C4-2B (cell line): ENCODE measurements at regions not wholly inside any gene's neighbourhood (a gene's known extent, or its start where the extent isn't known, plus 50 kb on each side); places are given as distances from the start of the nearest gene placed in this dataset.

Experiments used
- H3K27ac ChIP-seq: fragments of 450-650 bp; 2 replicates; pipeline ENCODE4 v1.5.1; 2017
- CTCF ChIP-seq: fragments of 450-650 bp; conservative IDR thresholded peaks from 2 replicates; pipeline ENCODE4 v1.5.1; 2017; ENCODE audit warnings: mild to moderate bottlenecking
- ZFX ChIP-seq: fragments of 450-650 bp; IDR thresholded peaks from 2 replicates; pipeline ENCODE4 v1.6.1; 2017

GRCh38 chr2:107202962-107203591 is 317.1 kb upstream of the ST6GAL2 start:
- TF ChIP-seq ZFX (no peak), CTCF (no peak)
- H3K27ac ChIP-seq = no peak overlapping the region

GRCh38 chr2:107215401-107216350 is 329.7 kb upstream of the ST6GAL2 start:
- TF ChIP-seq CTCF (no peak), ZFX (no peak)
- H3K27ac ChIP-seq = no peak overlapping the region

GRCh38 chr2:107218208-107218607 is 332.2 kb upstream of the ST6GAL2 start:
- no peak overlapping the region for H3K27ac ChIP-seq

GRCh38 chr2:107222466-107222865 is 336.5 kb upstream of the ST6GAL2 start:
- no peak overlapping the region for H3K27ac ChIP-seq
- TF ChIP-seq ZFX (no peak), CTCF (no peak)

More at GRCh38 chr2:107218208-107218607, 332.2 kb upstream of the ST6GAL2 start:
- TF ChIP-seq CTCF (no peak), ZFX (no peak)

GRCh38 chr2:107235491-107236254 is 349.7 kb upstream of the ST6GAL2 start:
- H3K27ac ChIP-seq = no peak overlapping the region
- TF ChIP-seq ZFX (no peak), CTCF (no peak)

- TF ChIP-seq ZFX (no peak), CTCF (no peak)
- H3K27ac ChIP-seq = no peak overlapping the region
These were observed 356.8 kb upstream of the ST6GAL2 start for GRCh38 chr2:107242811-107243210.

GRCh38 chr2:107248932-107249331 is 363.0 kb upstream of the ST6GAL2 start:
- no peak overlapping the region for H3K27ac ChIP-seq
- TF ChIP-seq ZFX (no peak), CTCF (no peak)
